SJSA1 (cell line): ENCODE measurements at regions not wholly inside any gene's neighbourhood (a gene's known extent, or its start where the extent isn't known, plus 50 kb on each side); places are given as distances from the start of the nearest gene placed in this dataset.
A peak's percentile ranks its signal among the peaks of the same experiment; 100 is the strongest.

Experiments used
- DNase-seq, 2 experiments: peaks; one replicate each; pipeline ENCODE4 v3.0.0-alpha.2; 2015 to 2020; ENCODE audit warnings: low spot score in 2 of 2, low read depth in 1 of 2
- H3K27ac ChIP-seq: fragments of 250-450 bp; sonication (Bioruptor Pico); 2 replicates; pipeline ENCODE4 v1.5.1; 2020; ENCODE audit warnings: mild to moderate bottlenecking, moderate library complexity
- H3K27me3 ChIP-seq: fragments of 250-450 bp; sonication (Bioruptor Pico); replicated peaks from 2 replicates; pipeline ENCODE4 v1.5.1; 2020; ENCODE audit warnings: mild to moderate bottlenecking, moderate library complexity
- H3K36me3 ChIP-seq: fragments of 250-450 bp; sonication (Bioruptor Pico); 2 replicates; pipeline ENCODE4 v1.5.1; 2020; ENCODE audit warnings: mild to moderate bottlenecking
- H3K4me1 ChIP-seq: fragments of 250-450 bp; sonication (Bioruptor Pico); replicated peaks from 2 replicates; pipeline ENCODE4 v1.6.1; 2021; ENCODE audit warnings: mild to moderate bottlenecking
- H3K4me3 ChIP-seq: fragments of 250-450 bp; sonication (Bioruptor Pico); 2 replicates; pipeline ENCODE4 v1.5.1; 2020; ENCODE audit warnings: mild to moderate bottlenecking
- H3K9me3 ChIP-seq: fragments of 250-450 bp; sonication (Bioruptor Pico); replicated peaks from 2 replicates; pipeline ENCODE4 v1.5.1; 2020; ENCODE audit warnings: mild to moderate bottlenecking

DNA sequence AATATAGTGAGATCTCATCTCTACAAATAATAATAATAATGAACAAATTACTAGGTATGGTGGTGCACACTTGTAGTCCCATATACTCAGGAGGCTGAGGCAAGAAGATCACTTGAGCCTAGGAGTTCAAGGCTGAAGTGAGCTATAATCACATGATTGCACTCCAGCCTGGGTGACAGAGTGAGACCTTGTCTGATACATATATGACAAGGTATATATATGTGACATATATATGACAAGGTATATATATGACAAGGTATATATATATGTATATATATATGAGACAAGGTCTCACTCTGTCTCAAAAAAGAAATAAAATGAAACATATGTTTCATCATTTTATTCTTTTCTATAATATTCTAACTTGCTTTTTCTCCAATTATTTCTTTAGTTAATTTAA, 278.1 kb upstream of the TET2 start:
- Histone ChIP-seq H3K4me1 (no peaks in the 10 kb centered on the region), H3K27ac (no peak overlapping the region), H3K27me3 (no peaks in the 10 kb centered on the region), H3K36me3 (no peaks in the 10 kb centered on the region), H3K9me3 (no peaks in the 10 kb centered on the region), H3K4me3 (no peak overlapping the region)
- DNase-seq, result no peak

DNA sequence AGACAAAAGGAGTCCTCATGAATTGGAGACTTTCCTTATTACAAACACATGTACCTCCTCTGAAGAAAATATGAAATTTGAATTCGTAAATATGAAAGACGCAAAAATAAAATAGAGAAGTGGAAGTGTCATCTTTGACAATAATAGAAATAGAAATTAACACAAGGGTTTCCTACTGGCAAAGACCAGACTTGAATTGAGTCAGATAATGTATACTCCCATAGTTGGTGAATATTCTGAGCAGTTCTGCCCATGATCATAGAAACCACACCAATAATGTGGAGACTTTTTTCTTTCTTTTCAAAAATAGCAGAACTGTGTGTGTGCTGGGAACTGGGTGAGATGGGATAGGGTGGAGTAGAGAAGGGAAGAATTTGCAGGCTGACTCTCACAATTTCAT, 277.7 kb upstream of the TET2 start:
- H3K4me1 ChIP-seq, result no peaks in the 10 kb centered on the region
- no peak for DNase-seq
- no peak overlapping the region for H3K4me3 ChIP-seq
- no peaks in the 10 kb centered on the region for H3K27me3 ChIP-seq
- H3K27ac ChIP-seq, result no peak overlapping the region
- no peaks in the 10 kb centered on the region for H3K36me3 ChIP-seq
- H3K9me3 ChIP-seq, result no peaks in the 10 kb centered on the region

DNA sequence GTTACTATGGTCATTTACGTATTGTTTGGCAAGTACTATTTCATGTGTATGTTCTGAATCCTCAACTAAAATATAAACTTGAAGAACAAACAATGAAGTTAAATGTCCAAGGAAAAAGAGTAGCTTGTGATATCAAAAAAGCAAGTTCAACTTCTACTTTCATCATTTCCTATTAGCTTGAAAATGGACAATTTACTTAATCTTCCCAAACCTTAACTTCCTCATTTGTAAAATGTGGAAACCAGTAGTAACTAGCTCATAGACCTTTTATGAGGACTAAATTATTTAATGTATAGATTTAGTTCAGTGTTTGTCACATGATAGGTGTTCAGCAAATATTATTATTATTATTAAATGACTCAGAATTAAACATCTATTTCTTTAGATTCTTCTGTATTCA, 276.8 kb upstream of the TET2 start:
- H3K9me3 ChIP-seq, result no peaks in the 10 kb centered on the region
- no peak for DNase-seq
- no peak overlapping the region for H3K4me3 ChIP-seq
- H3K27ac ChIP-seq, result no peak overlapping the region
- no peaks in the 10 kb centered on the region for H3K27me3 ChIP-seq
- no peaks in the 10 kb centered on the region for H3K4me1 ChIP-seq
- no peaks in the 10 kb centered on the region for H3K36me3 ChIP-seq

DNA sequence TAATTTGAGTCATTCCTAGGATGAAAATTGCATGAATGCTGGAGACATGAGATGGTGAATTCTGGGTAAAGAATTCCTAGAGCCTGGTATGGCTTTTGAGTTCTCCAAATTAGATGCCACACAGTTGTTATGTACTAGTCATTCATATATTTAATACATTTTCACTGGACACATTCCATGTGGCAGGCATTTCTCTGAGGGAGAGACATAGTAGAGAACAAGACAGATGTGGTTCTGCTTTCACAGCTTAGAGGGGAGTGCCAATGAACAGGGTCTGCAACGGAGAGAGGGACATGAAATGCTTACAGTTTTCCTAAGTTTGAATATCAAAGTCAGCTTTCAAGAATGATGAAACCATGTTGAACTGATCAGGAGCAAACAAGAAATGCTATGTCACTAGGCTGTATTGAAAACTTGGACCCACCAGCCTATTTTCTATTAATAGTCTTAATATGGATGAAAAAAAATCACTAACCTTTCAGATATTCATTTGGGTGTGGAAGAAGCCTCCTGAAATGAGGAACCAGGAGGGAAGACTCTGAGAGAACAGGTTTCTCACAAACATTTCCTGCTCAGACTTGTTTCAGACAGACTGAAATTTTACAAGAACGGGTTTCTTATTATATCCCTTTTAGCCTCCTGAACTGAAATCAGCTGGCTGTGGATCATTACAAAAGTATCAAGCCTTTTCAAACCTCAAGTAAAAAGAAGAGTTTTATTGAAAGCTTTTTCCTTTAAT, 276.0 kb upstream of the TET2 start:
- Histone ChIP-seq H3K4me3 (no peak overlapping the region), H3K27me3 (no peaks in the 10 kb centered on the region), H3K4me1 (no peaks in the 10 kb centered on the region), H3K27ac (no peak overlapping the region), H3K9me3 (no peaks in the 10 kb centered on the region), H3K36me3 (no peaks in the 10 kb centered on the region)
- no peak for DNase-seq

DNA sequence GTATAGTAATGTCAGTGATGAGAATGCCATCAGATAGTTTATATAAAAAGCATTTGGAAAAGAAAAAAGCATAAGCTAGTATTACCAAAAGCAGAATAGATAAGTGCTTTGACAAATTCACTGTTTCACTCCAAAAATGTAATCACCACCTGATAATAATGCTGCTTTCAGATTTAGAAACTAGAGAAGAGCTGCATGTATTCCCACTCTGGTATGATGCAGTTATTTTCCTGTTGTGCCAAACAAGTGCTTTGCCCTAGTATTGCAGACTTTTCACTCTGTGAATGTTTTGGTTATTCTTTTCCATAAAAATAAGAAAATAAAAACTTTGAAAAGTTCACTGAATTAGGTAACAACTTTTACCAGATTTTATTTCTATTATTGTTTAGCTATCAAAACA, 267.7 kb upstream of the TET2 start:
- no peaks in the 10 kb centered on the region for H3K36me3 ChIP-seq
- no peak for DNase-seq
- no peak overlapping the region for H3K27ac ChIP-seq
- H3K9me3 ChIP-seq, result no peaks in the 10 kb centered on the region
- no peak overlapping the region for H3K4me3 ChIP-seq
- H3K27me3 ChIP-seq, result no peaks in the 10 kb centered on the region
- no peaks in the 10 kb centered on the region for H3K4me1 ChIP-seq

DNA sequence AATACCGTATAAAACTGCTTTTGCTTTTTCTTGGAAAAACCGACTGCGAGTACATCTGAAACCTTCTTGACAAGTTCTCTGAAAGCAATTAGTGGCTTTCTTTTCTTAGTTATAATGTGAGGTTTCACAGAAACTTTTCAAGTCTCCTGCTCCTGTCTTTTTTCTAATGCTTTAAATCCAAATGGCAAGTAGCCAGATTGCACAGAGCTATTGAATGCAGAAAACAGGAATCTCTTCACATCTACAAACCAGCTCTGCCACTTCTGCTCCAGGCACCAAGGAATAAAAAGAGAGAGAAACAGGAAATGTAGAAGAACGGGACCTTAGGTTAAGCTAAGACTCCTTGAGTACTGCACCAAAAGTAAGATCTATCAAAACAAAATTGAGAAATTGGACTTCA, 267.3 kb upstream of the TET2 start:
- Histone ChIP-seq H3K27ac (no peak overlapping the region), H3K36me3 (no peaks in the 10 kb centered on the region), H3K4me1 (no peaks in the 10 kb centered on the region), H3K9me3 (no peaks in the 10 kb centered on the region), H3K4me3 (no peak overlapping the region), H3K27me3 (no peaks in the 10 kb centered on the region)
- no peak for DNase-seq

DNA sequence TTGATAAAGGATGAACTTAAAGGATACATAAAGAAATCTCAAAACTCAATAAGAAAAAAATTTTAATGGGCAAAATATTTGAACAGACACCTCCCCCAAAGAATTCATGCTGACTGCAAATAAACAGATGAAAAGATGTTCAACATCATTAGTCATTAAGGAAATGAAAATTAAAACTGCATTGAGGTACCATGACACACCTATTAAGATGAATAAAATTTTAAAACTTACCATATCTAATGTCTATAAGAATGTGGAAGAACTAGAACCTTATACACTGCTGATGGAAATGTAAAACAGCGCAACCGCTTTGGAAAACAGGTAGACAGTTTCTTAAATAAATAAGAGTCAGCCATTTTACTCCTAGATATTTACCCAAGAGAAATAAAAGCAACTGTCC, 266.8 kb upstream of the TET2 start:
- Histone ChIP-seq H3K27me3 (no peaks in the 10 kb centered on the region), H3K9me3 (no peaks in the 10 kb centered on the region), H3K4me1 (no peaks in the 10 kb centered on the region), H3K27ac (no peak overlapping the region), H3K36me3 (no peaks in the 10 kb centered on the region), H3K4me3 (no peak overlapping the region)
- no peak for DNase-seq

DNA sequence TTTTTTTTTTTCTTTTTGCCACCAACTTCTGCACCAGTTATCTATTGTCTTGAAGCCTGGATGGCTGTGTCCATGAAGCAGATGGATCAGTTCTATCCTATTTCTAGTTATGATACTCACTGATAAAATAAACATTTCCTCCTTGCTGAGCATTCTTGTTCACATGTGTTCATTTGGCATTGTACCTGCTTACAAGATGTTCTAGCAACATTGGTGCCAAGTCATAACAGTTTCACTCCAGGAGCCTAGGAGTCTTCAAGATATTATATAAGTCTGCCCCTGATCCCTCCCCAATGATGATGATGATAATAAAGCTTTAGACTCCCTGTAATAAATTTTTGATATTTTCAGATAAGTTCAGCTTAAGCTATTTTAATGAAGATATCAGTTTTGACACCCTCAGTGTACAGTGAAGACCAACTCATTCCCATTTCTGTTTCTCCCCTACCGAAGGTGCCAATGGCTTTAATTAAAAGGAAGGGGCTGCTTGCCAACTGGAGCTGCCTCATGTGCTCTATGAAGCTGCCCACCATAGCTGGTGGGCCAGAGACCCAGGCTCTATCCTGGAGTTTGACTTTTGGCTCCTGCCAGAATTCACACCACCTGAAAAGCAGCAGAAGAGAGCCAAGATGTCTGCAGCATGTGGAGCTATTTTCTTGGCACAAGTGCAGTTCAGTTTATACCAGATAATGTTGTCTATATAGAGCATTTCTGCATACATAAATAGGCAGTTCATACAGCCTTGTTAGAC, 265.4 kb upstream of the TET2 start:
- no peaks in the 10 kb centered on the region for H3K9me3 ChIP-seq
- no peak for DNase-seq
- no peak overlapping the region for H3K4me3 ChIP-seq
- H3K27me3 ChIP-seq, result no peaks in the 10 kb centered on the region
- H3K27ac ChIP-seq, result no peak overlapping the region
- no peaks in the 10 kb centered on the region for H3K36me3 ChIP-seq
- no peaks in the 10 kb centered on the region for H3K4me1 ChIP-seq

DNA sequence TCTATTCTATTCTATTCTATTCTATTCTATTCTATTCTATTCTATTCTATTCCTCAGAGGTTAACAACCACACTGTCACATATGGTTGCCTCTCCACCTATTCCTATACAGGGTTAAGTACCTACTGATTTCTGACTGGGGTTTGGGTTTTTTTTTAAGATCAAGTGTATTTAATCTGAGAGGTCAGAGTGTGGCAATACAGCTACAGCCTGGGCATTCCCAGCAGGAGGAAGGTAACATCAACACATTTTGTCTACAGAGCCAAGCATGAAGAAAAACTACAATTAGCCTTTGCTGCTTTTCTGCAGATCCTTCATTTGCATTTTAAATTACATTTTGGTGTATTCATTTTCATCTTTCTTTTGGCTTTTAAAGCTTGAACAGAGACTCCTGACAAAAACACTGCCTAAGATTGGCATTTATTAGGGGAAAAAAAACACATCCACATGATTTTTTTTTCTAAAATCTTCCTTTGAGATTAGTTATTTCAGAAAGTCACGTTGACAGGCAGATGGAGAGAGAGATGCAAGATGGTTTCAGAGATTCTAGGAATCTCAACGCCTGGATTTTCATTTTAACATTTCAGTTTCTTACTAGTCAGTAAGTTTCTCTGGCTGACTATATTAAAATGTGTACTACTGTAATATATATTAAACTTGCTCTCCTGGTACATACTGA, 255.9 kb upstream of the TET2 start:
- no peaks in the 10 kb centered on the region for H3K27me3 ChIP-seq
- no peak overlapping the region for H3K4me3 ChIP-seq
- H3K27ac ChIP-seq, result no peak overlapping the region
- H3K36me3 ChIP-seq, result no peaks in the 10 kb centered on the region
- no peaks in the 10 kb centered on the region for H3K9me3 ChIP-seq
- no peak for DNase-seq
- H3K4me1 ChIP-seq, result no peaks in the 10 kb centered on the region

DNA sequence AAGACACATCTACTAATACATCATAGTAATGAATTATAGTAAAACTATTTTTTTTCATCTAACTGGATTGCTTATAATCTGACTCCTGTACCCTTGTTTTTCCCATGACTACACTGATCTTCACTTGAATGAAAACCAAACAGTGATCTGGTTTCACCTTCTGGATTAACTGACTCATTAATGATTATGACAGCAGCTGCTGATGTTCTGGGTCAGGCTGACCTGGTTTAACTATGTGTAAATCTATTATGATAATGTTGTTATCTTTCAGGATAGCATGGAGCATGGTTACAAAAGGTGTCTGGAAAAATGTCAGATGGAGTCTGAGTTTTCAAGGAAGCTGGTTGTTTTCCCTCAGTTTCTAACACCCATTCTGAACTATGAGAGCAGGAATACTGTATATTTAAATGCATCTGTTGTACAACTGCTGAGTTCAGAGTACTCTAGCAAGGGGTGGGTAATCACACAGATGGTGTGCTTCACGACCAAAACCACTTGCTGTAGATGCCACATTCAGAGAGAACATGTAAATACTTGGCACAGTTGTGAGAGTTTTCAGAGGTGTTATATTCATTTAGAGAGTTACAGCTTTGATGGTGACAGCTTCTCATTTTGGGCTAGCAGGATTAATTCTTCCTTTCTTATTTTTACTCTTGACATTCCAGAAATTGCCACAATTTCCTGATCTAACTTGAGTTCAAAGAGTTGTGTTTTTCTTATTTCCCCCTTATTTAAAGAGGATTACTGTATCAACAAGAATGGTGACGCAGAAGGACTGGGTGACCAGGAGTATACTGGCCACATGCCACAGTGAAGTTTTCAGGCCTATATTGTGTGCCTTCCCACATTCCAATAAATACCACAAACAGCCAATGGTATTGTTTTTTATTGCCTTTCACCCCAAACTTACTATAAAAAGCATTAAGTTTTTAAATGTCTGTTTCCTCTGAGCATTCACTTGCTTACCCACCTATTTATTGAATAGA, 249.7 kb upstream of the TET2 start:
- no peaks in the 10 kb centered on the region for H3K27me3 ChIP-seq
- peaks cover 12% of the 10 kb centered on the region for H3K4me1 ChIP-seq
- H3K36me3 ChIP-seq, result no peaks in the 10 kb centered on the region
- DNase-seq, result peak in 1 of 2 experiments; percentile 28
- no peak overlapping the region for H3K4me3 ChIP-seq
- no peaks in the 10 kb centered on the region for H3K9me3 ChIP-seq
- H3K27ac ChIP-seq, result no peak overlapping the region; the same call in 1 of the 2 replicates

DNA sequence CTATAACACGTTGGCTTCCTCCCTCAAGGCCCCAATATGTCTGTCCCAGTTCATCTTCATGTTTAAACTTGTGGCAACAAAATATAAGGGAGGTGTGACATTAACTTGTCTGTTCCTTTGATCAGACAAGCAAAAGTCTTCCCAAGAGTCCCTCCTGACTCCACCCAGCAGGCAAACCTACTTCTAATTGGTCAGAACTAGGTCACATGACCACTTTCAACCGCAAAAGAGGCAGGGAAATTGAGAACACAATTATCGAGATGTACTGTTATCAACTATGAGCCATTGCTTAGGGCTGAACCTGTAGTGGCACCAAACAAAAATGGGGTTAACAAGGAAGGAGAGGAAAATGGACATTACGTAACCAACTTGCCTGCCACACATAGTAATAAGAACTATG, 246.8 kb upstream of the TET2 start:
- no peak for DNase-seq

DNA sequence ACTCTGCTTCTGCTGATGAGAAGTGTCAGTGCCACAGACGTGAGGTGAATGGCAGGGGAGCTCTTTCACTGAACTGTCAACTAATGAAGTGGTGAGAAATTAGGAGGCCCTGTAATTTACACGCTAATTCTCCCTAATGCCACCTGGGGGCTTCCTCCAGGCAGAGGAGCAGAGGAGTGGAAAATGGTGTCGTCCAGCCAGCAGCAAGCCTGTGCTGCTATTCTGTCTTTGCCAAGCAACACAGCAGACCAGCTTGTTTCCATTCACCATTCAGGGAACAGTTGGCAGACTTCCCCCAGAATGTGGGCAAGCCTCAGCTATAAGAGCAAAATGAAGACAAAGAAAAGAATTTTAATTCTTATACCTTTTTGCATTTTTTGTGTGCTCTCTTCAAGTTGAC, 245.2 kb upstream of the TET2 start:
- H3K27me3 ChIP-seq, result no peaks in the 10 kb centered on the region

More for the DNA sequence above, 246.8 kb upstream of the TET2 start:
- no peaks in the 10 kb centered on the region for H3K27me3 ChIP-seq
- no peaks in the 10 kb centered on the region for H3K9me3 ChIP-seq
- no peaks in the 10 kb centered on the region for H3K36me3 ChIP-seq
- H3K4me1 ChIP-seq, result peaks cover 12% of the 10 kb centered on the region
- H3K4me3 ChIP-seq, result no peak overlapping the region
- H3K27ac ChIP-seq, result no peak overlapping the region

DNA sequence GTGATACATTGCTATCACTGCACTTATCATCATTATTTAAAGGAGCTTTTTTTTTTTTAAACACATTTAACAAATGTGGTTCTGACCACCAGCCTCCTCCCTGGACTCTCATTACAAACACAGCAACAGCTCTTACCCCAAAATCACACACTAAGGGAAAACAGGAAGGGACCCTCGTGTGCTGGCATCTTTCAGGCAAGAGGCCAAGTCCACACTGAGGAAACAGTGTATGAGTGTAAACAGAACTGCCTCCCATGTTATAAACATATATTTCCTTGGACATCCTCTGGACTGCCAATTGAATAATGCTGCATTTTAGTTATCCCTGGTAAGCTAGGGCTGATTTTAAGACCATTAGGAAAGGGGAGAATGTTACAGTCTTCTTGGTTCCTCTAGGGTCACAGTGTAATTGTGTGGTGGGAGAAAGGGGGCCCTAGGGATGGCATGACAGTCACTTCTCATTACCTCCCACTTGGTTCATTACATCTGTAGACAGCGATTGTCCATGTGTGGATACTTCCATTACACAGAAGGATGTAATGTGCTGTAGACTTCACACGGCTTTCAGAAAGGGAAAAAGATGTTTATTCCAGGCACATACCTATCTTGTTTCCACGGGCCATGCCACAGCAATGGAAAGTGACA, 244.6 kb upstream of the TET2 start:
- H3K9me3 ChIP-seq, result no peaks in the 10 kb centered on the region
- H3K4me1 ChIP-seq, result peaks cover 8% of the 10 kb centered on the region

More for the DNA sequence above, 245.2 kb upstream of the TET2 start:
- Histone ChIP-seq H3K27ac (no peak overlapping the region), H3K4me1 (peaks cover 12% of the 10 kb centered on the region), H3K4me3 (no peak overlapping the region), H3K9me3 (no peaks in the 10 kb centered on the region), H3K36me3 (no peaks in the 10 kb centered on the region)
- DNase-seq, result no peak

More for the DNA sequence above, 244.6 kb upstream of the TET2 start:
- Histone ChIP-seq H3K4me3 (no peak overlapping the region), H3K36me3 (no peaks in the 10 kb centered on the region), H3K27ac (no peak overlapping the region), H3K27me3 (no peaks in the 10 kb centered on the region)
- no peak for DNase-seq
